GM21360 (cell line): ENCODE measurements at regions not wholly inside any gene's neighbourhood (a gene's known extent, or its start where the extent isn't known, plus 50 kb on each side); places are given as distances from the start of the nearest gene placed in this dataset.

Experiments
- ATAC-seq: cut with Tn5 transposase; IDR thresholded peaks from one replicate; pipeline ENCODE4 v1.9.1; 2021; ENCODE audit warnings: mild to moderate bottlenecking, moderate library complexity; ENCODE audit not compliant: unreplicated experiment

DNA sequence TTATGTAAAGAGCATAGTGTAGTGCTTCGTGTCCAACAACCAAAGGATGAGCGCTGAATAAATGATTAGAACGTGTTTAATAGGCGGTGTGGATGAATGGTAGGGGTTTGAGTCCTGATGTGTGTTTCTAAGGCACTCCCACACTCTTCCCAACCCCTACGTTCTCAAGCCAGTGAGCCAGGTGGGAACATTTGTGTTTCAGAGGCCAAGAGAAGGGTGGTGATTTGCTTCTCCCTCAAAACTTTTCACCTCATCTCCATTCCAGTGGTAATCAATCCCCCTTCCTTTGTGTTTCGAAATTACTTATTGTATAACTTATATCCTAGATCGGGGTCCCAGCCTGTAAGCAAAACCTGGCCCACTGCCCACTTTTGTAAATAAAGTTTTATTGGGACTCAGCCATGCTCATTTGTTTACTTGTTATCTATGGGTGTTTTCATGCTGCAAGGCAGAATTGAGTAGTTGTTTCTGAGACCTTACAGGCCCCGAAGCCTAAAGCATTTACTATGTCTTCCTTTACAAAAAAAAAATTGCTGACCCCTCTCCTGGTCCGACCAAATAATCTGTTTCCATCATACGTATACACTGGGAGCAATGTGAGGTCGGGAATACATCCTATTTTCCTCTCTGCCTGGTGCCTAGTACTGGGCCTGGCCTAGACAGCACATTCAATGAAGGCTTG lies 150.8 kb upstream of the MYCN start:
- ATAC-seq = no peak

- no peak for ATAC-seq
These were observed 150.0 kb upstream of the MYCN start for GRCh38 chr2:15790326-15790725.

- ATAC-seq = no peak
These were observed 149.5 kb upstream of the MYCN start for GRCh38 chr2:15790838-15791237.

DNA sequence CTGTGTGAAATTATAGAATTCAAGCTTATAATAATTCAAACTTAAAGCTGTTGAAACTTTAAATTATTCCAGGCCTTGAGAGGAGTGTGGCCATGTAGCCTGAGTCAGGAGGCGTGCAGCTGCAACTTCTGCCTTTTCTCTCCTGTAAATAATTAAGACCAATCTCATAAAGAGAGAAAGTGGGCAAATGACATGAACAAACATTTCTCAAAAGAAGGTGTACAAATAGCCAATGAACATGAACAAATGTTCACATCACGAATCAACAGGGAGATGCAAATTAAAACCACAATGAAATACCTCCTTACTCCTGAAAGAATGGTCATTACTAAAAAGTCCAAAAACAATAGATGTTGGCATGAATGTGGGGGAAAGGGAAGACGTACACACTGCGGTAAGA lies 149.1 kb upstream of the MYCN start:
- no peak for ATAC-seq

DNA sequence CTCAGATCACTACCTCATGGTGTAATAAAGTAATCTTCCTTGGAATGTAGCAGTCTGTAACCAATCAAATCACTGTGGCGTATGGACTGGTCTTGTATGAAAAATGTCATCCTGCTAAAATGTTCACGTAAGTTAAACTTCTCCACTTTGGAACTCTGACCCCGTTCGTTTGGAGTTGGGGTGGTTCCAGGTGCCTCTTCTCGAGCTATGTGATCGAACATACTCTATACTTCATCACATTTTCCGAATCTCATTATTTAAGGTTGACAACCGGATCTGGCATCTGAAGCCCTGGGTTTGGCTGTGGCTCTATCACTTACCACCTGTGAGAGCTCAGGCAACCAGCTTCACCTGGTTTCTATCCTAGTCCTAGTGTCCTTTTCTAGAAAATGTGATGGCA lies 148.0 kb upstream of the MYCN start:
- ATAC-seq = no peak

DNA sequence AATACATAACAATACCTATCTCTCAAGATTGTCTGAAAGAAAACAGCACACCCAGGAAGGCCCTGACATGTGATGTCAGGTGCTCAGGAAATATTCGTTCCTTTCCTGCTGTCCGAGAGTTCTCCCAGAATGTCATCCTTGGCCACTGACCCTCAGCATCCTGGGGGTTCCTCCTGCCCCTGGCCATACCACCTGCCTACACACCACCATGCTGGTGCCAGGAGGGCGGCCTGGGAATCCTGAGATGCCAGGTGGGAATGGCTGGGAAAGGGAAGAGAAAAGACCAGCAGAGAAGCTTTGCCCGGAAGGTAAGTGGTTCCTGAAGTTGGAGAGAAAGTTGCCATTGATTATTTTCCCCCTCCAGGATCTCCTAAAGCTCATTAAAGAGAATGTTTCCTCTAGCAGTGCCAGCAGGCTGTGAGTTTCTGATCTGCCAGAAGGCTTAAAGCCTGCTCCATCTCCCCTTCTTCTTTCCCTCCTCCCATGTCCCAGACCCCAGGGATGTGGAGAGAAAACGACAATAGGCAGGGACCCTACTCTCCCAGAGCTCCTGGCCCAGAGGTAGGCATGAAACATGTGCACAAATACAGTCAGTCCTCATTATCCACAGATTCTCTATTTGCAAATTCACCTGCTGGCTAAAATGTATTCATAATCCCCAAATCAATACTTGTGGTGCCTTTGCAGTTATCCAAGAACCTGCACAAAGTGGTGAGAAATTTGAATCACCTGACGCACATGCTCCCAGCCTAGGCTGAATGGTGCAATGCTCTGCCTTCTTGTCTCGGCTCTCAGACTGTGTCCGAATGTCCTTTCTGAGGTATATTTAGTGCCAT lies 147.1 kb upstream of the MYCN start:
- no peak for ATAC-seq

GRCh38 chr2:15793978-15794377 lies 146.4 kb upstream of the MYCN start:
- no peak for ATAC-seq

GRCh38 chr2:15794608-15795134 lies 145.7 kb upstream of the MYCN start:
- no peak for ATAC-seq

DNA sequence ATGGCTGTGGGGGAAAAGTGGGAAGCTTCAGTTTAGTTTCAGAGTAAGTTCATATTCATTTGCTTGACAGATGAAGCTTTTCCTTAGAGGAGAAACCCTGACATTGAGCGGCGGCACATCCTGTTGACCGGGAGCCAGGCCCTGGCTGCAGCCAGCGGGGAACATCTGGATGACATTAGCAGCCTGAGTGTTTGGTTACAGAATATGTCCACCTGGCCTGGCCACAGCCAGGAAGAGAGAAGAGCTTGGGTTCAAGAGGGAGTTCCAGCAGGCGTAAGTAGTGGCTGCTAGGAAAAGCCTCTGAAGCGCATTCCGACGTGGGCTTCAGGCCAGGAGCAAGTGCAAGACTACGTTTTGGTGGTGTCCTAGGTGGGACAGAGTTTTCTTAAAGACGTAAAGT lies 144.9 kb upstream of the MYCN start:
- no peak for ATAC-seq

- ATAC-seq = no peak
These were observed 144.0 kb upstream of the MYCN start for GRCh38 chr2:15796167-15796942.

DNA sequence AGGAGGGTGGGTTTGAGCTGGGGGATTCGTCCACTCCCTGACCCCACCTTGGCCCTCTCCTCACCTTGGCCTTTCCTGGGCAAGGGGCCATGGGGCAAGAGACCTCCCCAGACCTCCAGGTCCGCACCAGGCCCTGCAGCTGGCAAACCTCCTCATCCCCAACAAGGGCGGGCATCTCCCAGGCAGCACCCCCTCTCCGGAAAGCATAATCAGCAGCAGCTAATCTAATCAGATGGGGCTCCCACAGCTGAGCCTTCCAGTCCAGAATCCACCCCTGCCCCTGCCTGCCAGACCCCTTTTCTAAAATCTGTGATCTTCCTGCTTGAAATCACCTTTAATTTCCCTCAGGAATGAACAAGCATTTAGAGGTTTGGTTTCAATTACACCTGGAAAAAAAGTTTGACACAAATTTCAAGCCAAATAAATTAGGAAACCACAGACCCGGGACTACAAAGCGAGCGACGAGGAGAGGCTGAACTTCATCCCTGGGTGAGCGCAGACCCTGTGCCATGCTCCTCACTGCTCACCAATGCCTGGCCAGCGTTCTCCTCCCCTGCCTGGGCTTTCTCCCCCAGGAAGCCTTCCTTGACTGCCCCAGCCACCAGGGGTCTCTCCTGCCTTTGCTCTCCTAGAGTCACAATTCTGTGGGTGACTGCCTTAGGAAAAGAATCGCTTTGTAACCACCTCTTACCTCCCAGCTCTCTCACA lies 143.0 kb upstream of the MYCN start:
- no peak for ATAC-seq

DNA sequence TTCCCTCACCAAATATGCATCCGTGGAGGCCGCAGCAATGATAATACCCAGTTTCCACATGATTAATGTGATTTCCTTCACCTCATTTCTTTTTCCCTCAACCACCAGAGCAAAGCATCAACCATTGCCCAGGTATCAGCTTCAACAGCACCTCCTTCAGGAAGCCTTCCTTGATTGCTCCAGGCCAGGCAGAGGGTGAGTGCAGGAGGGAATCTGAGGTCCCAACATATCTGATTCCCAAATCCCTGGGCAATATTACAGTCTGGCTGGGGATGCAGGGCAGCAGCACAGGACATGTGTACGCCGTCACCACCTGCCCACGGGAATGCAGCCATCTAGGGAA lies 142.4 kb upstream of the MYCN start:
- no peak for ATAC-seq

- ATAC-seq = no peak
These were observed 141.5 kb upstream of the MYCN start for GRCh38 chr2:15798701-15799431.

DNA sequence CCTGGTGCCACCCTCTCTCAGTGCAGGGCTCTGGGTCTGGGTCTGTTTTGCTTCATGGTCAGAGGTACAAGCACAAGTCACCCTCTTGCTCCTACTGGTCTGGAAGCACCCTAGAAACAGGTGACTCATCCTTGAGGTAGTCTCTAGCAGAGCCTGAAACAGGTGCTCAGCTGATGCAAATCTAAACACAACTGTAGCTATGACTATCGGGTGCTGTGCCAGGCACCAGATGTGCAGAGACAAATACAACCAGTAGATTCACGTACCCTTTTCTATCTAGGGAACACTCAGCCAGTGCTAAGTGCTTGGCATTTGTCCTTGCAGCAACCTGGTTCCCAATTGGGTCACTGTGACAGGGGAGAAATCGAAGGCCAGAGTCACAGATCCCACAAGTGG lies 140.9 kb upstream of the MYCN start:
- peak; percentile 64 for ATAC-seq

- no peak for ATAC-seq
These were observed 139.6 kb upstream of the MYCN start for GRCh38 chr2:15800495-15801329.

- no peak for ATAC-seq
These were observed 138.9 kb upstream of the MYCN start for GRCh38 chr2:15801439-15801838.

DNA sequence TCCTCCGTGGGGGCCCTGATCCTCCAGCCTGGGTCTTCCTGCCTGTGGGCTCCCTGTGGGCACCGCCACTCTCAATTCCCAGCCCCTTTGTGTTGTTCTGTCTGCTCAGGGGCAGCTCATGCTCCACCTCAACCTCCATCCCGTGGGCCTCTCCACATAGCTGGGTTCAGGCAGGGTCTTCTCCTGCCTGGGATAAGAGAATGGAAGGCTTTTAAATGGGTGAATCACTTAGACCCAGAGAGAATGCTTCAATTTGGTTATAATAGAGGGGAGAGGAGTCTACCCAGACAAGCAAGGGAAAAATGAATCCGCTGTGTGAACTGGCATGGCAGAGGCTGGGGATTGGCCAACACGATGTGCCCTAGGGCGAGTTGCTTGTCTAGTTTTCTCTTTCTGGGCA lies 138.4 kb upstream of the MYCN start:
- no peak for ATAC-seq

DNA sequence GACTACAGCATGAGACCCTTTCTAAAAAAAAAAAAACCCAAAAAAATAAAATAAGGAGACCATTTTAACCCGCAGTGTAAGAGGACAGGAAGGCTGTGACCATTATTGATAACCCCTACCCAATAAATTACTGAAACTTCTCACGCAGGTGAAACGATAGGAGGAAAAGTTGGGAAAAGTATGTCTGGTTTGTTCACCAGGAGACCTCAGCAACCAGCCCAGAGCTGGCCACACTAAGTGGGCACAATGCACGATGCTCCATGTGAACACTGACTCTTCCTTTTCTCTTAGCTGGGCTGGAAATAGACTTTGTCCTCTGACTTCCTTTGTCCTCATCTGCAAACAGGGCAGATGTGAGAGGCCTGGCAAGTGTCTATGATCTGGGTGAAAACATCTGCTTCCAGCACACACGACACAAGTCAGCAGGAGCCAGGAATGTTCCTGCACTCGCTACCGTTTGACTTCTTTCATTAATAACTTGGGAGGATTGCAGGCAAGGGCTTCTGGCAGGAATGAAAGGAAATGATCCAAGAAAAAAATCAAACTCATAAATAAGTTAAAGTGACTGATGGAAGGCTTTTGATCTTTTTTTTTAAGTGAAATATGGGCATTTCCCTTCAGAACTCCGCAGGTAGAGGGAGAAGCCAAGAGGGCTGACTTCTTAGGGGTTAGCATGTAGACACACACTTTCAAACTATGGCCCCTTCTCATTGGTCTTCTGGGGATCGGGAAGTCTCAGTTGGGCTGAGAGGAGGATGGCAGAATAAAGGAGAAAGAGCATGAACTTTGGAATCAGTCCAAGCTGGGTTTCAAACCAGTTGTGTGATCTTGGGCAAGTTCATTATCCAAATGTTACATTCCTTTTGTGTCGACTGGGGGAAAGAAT lies 137.4 kb upstream of the MYCN start:
- no peak for ATAC-seq
